Lower leg skin (tissue), 3 donors: ENCODE measurements at regions not wholly inside any gene's neighbourhood (a gene's known extent, or its start where the extent isn't known, plus 50 kb on each side); places are given as distances from the start of the nearest gene placed in this dataset.

Experiments used
- POLR2A ChIP-seq, 2 donors: fragments of 450-650 bp; IDR thresholded peaks; one replicate each; pipeline ENCODE4 v1.6.1; 2016 to 2017; ENCODE audit warnings: antibody characterized with exemption in 2 of 2, mild to moderate bottlenecking in 1 of 2, moderate library complexity in 1 of 2
- TF ChIP-seq, protein P1 (sequence below), 3 donors: fragments of 450-650 bp; IDR thresholded peaks; one replicate each; pipeline ENCODE4 v1.5.1; 2016; ENCODE audit warnings: antibody characterized with exemption in 3 of 3, mild to moderate bottlenecking in 3 of 3, moderate library complexity in 2 of 3

DNA sequence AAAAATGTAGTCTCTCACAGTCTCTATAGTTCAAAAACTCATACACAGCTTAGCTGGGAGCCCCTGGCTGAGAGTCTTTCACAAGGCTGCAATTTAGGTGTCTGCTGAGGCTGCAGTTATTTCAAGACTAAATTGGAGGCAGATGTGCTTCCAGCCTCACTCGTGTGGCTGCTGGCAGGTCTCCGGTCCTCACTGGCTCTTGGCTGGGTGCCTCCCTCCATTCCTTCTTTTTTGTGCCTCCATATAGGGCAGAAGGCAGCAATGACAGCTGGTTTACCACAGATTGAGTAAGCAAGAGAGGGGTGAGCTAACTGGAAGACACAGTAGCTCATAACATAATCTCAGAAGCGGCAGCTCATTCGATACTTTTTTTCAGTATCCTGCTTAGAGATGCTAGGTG lies 2167.7 kb upstream of the WWC1 start:
- TF ChIP-seq, protein P1, sequence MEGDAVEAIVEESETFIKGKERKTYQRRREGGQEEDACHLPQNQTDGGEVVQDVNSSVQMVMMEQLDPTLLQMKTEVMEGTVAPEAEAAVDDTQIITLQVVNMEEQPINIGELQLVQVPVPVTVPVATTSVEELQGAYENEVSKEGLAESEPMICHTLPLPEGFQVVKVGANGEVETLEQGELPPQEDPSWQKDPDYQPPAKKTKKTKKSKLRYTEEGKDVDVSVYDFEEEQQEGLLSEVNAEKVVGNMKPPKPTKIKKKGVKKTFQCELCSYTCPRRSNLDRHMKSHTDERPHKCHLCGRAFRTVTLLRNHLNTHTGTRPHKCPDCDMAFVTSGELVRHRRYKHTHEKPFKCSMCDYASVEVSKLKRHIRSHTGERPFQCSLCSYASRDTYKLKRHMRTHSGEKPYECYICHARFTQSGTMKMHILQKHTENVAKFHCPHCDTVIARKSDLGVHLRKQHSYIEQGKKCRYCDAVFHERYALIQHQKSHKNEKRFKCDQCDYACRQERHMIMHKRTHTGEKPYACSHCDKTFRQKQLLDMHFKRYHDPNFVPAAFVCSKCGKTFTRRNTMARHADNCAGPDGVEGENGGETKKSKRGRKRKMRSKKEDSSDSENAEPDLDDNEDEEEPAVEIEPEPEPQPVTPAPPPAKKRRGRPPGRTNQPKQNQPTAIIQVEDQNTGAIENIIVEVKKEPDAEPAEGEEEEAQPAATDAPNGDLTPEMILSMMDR (IDR thresholded peaks at IDR 0.05) = no peak
- no peak for TF ChIP-seq POLR2A (IDR thresholded peaks at IDR 0.05)
